ENCODE measurements at regions not wholly inside any gene's neighbourhood (a gene's known extent, or its start where the extent isn't known, plus 50 kb on each side); places are given as distances from the start of the nearest gene placed in this dataset.

DNA sequence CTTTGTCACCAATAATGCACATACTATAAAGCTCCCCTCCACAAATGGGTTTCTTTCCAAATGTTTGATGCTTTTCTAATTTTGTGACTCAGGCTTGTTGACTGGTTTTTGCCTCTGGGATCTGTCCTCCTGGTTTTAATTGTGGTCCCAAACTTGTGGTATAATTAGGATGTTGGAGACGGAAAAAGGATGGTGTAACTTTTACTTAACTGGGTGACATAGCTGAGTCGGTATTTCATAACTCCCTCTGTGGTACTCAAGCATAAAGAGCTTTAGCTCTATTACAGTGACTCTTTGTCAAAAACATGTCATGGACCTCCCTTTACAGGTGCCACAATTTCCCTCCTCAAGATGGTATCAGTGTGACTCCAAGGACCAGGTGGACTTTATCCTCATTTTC lies 119.7 kb upstream of the RBPJ start:
- no peaks in the 10 kb centered on the region for H3K4me1 ChIP-seq (ENCODE audit: insufficient read depth, low read length, severe bottlenecking)
- no peaks in the 10 kb centered on the region for H3K9me2 ChIP-seq (ENCODE audit: low read depth, low read length)
- H3K27ac ChIP-seq (ENCODE audit: low read depth, low read length, poor library complexity, severe bottlenecking): no peak overlapping the region
- H3K9me3 ChIP-seq (ENCODE audit: low read length): no peaks in the 10 kb centered on the region
- no peak overlapping the region for H3K4me2 ChIP-seq (ENCODE audit: low read length)
- H2AFZ ChIP-seq (ENCODE audit: low read length): no peak overlapping the region
- H3K27me3 ChIP-seq (ENCODE audit: insufficient read depth, low read length): no peaks in the 10 kb centered on the region
- H4K20me1 ChIP-seq (ENCODE audit: insufficient read depth, low read length): no peaks in the 10 kb centered on the region
- H3K79me2 ChIP-seq (ENCODE audit: insufficient read depth, low read length): no peaks in the 10 kb centered on the region
- no peaks in the 10 kb centered on the region for H3F3A ChIP-seq (ENCODE audit: insufficient read depth, low read length)
- H3K9ac ChIP-seq (ENCODE audit: low read length): no peak overlapping the region
- TF ChIP-seq, protein P1, sequence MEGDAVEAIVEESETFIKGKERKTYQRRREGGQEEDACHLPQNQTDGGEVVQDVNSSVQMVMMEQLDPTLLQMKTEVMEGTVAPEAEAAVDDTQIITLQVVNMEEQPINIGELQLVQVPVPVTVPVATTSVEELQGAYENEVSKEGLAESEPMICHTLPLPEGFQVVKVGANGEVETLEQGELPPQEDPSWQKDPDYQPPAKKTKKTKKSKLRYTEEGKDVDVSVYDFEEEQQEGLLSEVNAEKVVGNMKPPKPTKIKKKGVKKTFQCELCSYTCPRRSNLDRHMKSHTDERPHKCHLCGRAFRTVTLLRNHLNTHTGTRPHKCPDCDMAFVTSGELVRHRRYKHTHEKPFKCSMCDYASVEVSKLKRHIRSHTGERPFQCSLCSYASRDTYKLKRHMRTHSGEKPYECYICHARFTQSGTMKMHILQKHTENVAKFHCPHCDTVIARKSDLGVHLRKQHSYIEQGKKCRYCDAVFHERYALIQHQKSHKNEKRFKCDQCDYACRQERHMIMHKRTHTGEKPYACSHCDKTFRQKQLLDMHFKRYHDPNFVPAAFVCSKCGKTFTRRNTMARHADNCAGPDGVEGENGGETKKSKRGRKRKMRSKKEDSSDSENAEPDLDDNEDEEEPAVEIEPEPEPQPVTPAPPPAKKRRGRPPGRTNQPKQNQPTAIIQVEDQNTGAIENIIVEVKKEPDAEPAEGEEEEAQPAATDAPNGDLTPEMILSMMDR (IDR thresholded peaks at IDR 0.05; ENCODE audit: low read length): no peak
- no peaks in the 10 kb centered on the region for H3K36me3 ChIP-seq (ENCODE audit: insufficient read depth, low read length)
- no peak overlapping the region for H3K4me3 ChIP-seq (ENCODE audit: low read depth, low read length, poor library complexity, severe bottlenecking)

DNA sequence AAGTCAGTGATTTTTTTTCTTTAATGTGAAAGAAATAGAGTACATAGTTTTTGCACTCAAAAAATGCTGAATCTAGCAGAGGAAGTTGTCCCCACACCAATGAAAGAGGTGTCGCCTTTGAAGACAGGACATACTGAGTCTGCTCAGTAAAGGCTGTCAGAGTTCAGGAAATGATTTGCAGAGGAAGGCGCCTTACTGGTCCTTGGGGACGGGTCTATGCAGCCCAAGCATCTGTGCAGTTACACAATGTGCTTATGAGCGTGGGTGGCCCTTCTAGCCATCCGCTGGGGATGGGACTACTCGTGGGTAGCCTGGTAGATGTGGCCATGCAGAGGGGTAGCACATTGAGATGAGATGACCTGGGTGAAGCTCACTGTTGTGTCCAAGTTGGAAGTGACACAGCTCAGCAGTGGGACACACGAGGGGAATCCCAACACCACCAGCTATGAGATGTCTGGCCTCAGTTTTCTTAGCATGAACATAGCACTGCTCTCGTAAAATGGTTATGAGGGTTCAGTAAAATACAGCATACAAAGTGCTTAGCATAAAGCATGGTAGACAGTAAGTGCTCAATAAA lies 116.5 kb upstream of the RBPJ start:
- no peak overlapping the region for H3K9ac ChIP-seq (ENCODE audit: low read length)
- H3K79me2 ChIP-seq (ENCODE audit: insufficient read depth, low read length): no peaks in the 10 kb centered on the region
- no peak overlapping the region for H2AFZ ChIP-seq (ENCODE audit: low read length)
- no peaks in the 10 kb centered on the region for H3K36me3 ChIP-seq (ENCODE audit: insufficient read depth, low read length)
- no peak overlapping the region for H3K4me3 ChIP-seq (ENCODE audit: low read depth, low read length, poor library complexity, severe bottlenecking)
- H3K4me2 ChIP-seq (ENCODE audit: low read length): no peak overlapping the region
- TF ChIP-seq, protein P1 (IDR thresholded peaks at IDR 0.05; ENCODE audit: low read length): no peak
- no peak for TF ChIP-seq EZH2 (IDR thresholded peaks at IDR 0.05; ENCODE audit: borderline replicate concordance, low read length)
- H3K27ac ChIP-seq (ENCODE audit: low read depth, low read length, poor library complexity, severe bottlenecking): no peak overlapping the region
- H3K9me3 ChIP-seq (ENCODE audit: low read length): no peaks in the 10 kb centered on the region
- H3K9me2 ChIP-seq (ENCODE audit: low read depth, low read length): no peaks in the 10 kb centered on the region
- H3F3A ChIP-seq (ENCODE audit: insufficient read depth, low read length): no peaks in the 10 kb centered on the region
- no peaks in the 10 kb centered on the region for H4K20me1 ChIP-seq (ENCODE audit: insufficient read depth, low read length)
- no peaks in the 10 kb centered on the region for H3K4me1 ChIP-seq (ENCODE audit: insufficient read depth, low read length, severe bottlenecking)
- no peaks in the 10 kb centered on the region for H3K27me3 ChIP-seq (ENCODE audit: insufficient read depth, low read length)

DNA sequence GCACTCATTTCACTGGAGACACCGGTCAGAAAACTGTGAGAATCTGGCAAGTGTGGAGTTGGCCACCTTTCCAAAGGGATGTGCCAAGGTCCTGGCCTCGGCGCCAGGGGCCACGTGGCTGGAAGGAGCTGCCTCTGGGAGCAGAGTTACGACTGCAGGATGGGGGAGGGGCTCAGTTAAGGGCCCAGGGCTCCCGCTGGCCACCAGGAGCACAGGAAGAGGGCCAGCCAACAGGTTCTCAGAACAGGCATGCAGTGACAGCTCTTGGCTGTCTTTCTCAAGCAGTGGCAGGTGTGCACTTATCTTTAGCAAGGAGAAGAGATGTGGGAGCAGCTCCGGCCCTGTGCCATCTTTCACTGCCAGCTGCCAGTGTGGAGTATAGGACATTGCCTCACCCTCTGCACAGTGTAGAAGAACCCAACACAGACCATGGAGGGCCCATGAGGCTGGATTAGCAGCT lies 115.9 kb upstream of the RBPJ start:
- Histone ChIP-seq H3F3A (ENCODE audit: insufficient read depth, low read length) (no peaks in the 10 kb centered on the region), H4K20me1 (ENCODE audit: insufficient read depth, low read length) (no peaks in the 10 kb centered on the region), H3K4me1 (ENCODE audit: insufficient read depth, low read length, severe bottlenecking) (no peaks in the 10 kb centered on the region), H3K27me3 (ENCODE audit: insufficient read depth, low read length) (no peaks in the 10 kb centered on the region), H3K4me3 (ENCODE audit: low read depth, low read length, poor library complexity, severe bottlenecking) (no peak overlapping the region), H3K9ac (ENCODE audit: low read length) (no peak overlapping the region), H3K36me3 (ENCODE audit: insufficient read depth, low read length) (no peaks in the 10 kb centered on the region), H3K4me2 (ENCODE audit: low read length) (no peak overlapping the region), H3K9me3 (ENCODE audit: low read length) (no peaks in the 10 kb centered on the region), H2AFZ (ENCODE audit: low read length) (no peak overlapping the region), H3K9me2 (ENCODE audit: low read depth, low read length) (no peaks in the 10 kb centered on the region), H3K79me2 (ENCODE audit: insufficient read depth, low read length) (no peaks in the 10 kb centered on the region), H3K27ac (ENCODE audit: low read depth, low read length, poor library complexity, severe bottlenecking) (no peak overlapping the region)
- TF ChIP-seq, protein P1 (IDR thresholded peaks at IDR 0.05; ENCODE audit: low read length): no peak
- TF ChIP-seq EZH2 (IDR thresholded peaks at IDR 0.05; ENCODE audit: borderline replicate concordance, low read length): no peak

Data from OCI-LY1 (cell line).